Fibroblast of skin of left quadriceps (primary cell): ENCODE measurements at regions not wholly inside any gene's neighbourhood (a gene's known extent, or its start where the extent isn't known, plus 50 kb on each side); places are given as distances from the start of the nearest gene placed in this dataset.

Experiments used
- DNase-seq, 2 experiments: peaks; one replicate each; pipeline ENCODE4 v3.0.0-alpha.2; 2013; ENCODE audit warnings: low read depth in 2 of 2

GRCh38 chr1:244220410-244220809 lies 169.3 kb downstream of the ZBTB18 start:
- DNase-seq = no peak

GRCh38 chr1:244221991-244222390 lies 170.9 kb downstream of the ZBTB18 start:
- no peak for DNase-seq

GRCh38 chr1:244224487-244225430 lies 173.7 kb downstream of the ZBTB18 start:
- DNase-seq = no peak

- no peak for DNase-seq
Observed at GRCh38 chr1:244226435-244226834, 175.4 kb downstream of the ZBTB18 start.

GRCh38 chr1:244230470-244230869 lies 179.4 kb downstream of the ZBTB18 start:
- DNase-seq = no peak

GRCh38 chr1:244231193-244231571 lies 180.1 kb downstream of the ZBTB18 start:
- DNase-seq = no peak

GRCh38 chr1:244231572-244232315 lies 180.7 kb downstream of the ZBTB18 start:
- DNase-seq = no peak

- no peak for DNase-seq
Observed at GRCh38 chr1:244234009-244234643, 183.0 kb downstream of the ZBTB18 start.

- no peak for DNase-seq
Observed at GRCh38 chr1:244235157-244235556, 184.1 kb downstream of the ZBTB18 start.

- no peak for DNase-seq
Observed at GRCh38 chr1:244236101-244236500, 185.0 kb downstream of the ZBTB18 start.

GRCh38 chr1:244236721-244237120 lies 185.6 kb downstream of the ZBTB18 start:
- no peak for DNase-seq

GRCh38 chr1:244237445-244237844 lies 186.4 kb downstream of the ZBTB18 start:
- no peak for DNase-seq

GRCh38 chr1:244239261-244239770 lies 188.2 kb downstream of the ZBTB18 start:
- DNase-seq = no peak

GRCh38 chr1:244241438-244241837 lies 190.4 kb downstream of the ZBTB18 start:
- DNase-seq = no peak

- no peak for DNase-seq
Observed at GRCh38 chr1:244242446-244242845, 191.4 kb downstream of the ZBTB18 start.

GRCh38 chr1:244246334-244246733 lies 195.3 kb downstream of the ZBTB18 start:
- no peak for DNase-seq

- no peak for DNase-seq
Observed at GRCh38 chr1:244248426-244248825, 197.3 kb downstream of the ZBTB18 start.

GRCh38 chr1:244252211-244252610 lies 199.5 kb downstream of the ADSS2 start:
- no peak for DNase-seq

GRCh38 chr1:244254467-244254866 lies 197.2 kb downstream of the ADSS2 start:
- no peak for DNase-seq

- no peak for DNase-seq
Observed at GRCh38 chr1:244255426-244255965, 196.2 kb downstream of the ADSS2 start.

GRCh38 chr1:244256086-244256676 lies 195.5 kb downstream of the ADSS2 start:
- DNase-seq = no peak
